ENCODE measurements at regions not wholly inside any gene's neighbourhood (a gene's known extent, or its start where the extent isn't known, plus 50 kb on each side); places are given as distances from the start of the nearest gene placed in this dataset.

- no peak for TF ChIP-seq EP300 (IDR thresholded peaks at IDR 0.05; ENCODE audit: low read depth)
- no peak for TF ChIP-seq POLR2A (IDR thresholded peaks at IDR 0.05)
- Histone ChIP-seq H3K36me3 (no peaks in the 10 kb centered on the region), H3K4me3 (no peak overlapping the region), H3K27ac (no peak overlapping the region), H3K4me1 (peaks cover 0 to 8% (median 3%) of the 10 kb centered on the region in 4 donors), H3K9me3 (no peaks in the 10 kb centered on the region), H3K27me3 (no peaks in the 10 kb centered on the region)
- no peak for DNase-seq
- in situ Hi-C loops (cut with MboI; ENCODE audit: low pct_ligation_motif_present in 1 of 4, low pct_unique_long_range_greater_than_20kb in 1 of 4, low sequenced_read_pairs in 3 of 4) (no loop called here), intact Hi-C loops (cut with DNase I; ENCODE audit: low total_unique reads) (no loop called here)
- WGBS, 2 donors (ENCODE audit: low coverage in 1 of 2), result 69 to 72% methylated on average over 3 to 5 of the region's 5 CpGs
Measured at GRCh38 chr10:110361800-110362456, 57.2 kb upstream of the SMNDC1 start.

- intact Hi-C loops (cut with DNase I; ENCODE audit: low total_unique reads) (no loop called here), in situ Hi-C loops (cut with MboI; ENCODE audit: low pct_ligation_motif_present in 1 of 4, low pct_unique_long_range_greater_than_20kb in 1 of 4, low sequenced_read_pairs in 3 of 4) (no loop called here)
- no peak for TF ChIP-seq CTCF (IDR thresholded peaks at IDR 0.05)
- TF ChIP-seq EP300 (IDR thresholded peaks at IDR 0.05; ENCODE audit: low read depth), result no peak
- TF ChIP-seq POLR2A (IDR thresholded peaks at IDR 0.05), result no peak
- TF ChIP-seq POLR2AphosphoS5 (IDR thresholded peaks at IDR 0.05), result no peak
- WGBS, 2 donors (ENCODE audit: low coverage in 1 of 2), result 56 to 59% methylated on average over 6 to 20 of the region's 20 CpGs
- peak; percentile 24 for DNase-seq
- Histone ChIP-seq H3K27me3 (no peaks in the 10 kb centered on the region), H3K27ac (no peak overlapping the region), H3K4me3 (no peak overlapping the region), H3K36me3 (no peaks in the 10 kb centered on the region), H3K4me1 (no peaks in the 10 kb centered on the region), H3K9me3 (no peaks in the 10 kb centered on the region)
Measured at GRCh38 chr10:110363572-110364411, 59.1 kb upstream of the SMNDC1 start.

GRCh38 chr10:110364531-110364937 is 59.8 kb upstream of the SMNDC1 start:
- in situ Hi-C loops (cut with MboI; ENCODE audit: low pct_ligation_motif_present in 1 of 4, low pct_unique_long_range_greater_than_20kb in 1 of 4, low sequenced_read_pairs in 3 of 4), result no loop called here
- Histone ChIP-seq H3K27me3 (no peaks in the 10 kb centered on the region), H3K9me3 (no peaks in the 10 kb centered on the region), H3K4me1 (no peaks in the 10 kb centered on the region), H3K4me3 (no peak overlapping the region), H3K36me3 (no peaks in the 10 kb centered on the region), H3K27ac (no peak overlapping the region)
- intact Hi-C loops (cut with DNase I; ENCODE audit: low total_unique reads), result no loop called here
- DNase-seq, result no peak
- TF ChIP-seq CTCF (IDR thresholded peaks at IDR 0.05) (no peak), POLR2A (IDR thresholded peaks at IDR 0.05) (no peak), POLR2AphosphoS5 (IDR thresholded peaks at IDR 0.05) (no peak), EP300 (IDR thresholded peaks at IDR 0.05; ENCODE audit: low read depth) (no peak)
- 76% methylated on average over 3 of the region's 3 CpGs; no CpG with 5 or more reads in 1 of the 2 donors for WGBS, 2 donors (ENCODE audit: low coverage in 1 of 2)

GRCh38 chr10:110365356-110366143 is 60.8 kb upstream of the SMNDC1 start:
- Histone ChIP-seq H3K27me3 (no peaks in the 10 kb centered on the region), H3K4me1 (no peaks in the 10 kb centered on the region), H3K4me3 (no peak overlapping the region), H3K9me3 (no peaks in the 10 kb centered on the region), H3K27ac (no peak overlapping the region), H3K36me3 (no peaks in the 10 kb centered on the region)
- 92% methylated on average over 9 of the region's 9 CpGs; no CpG with 5 or more reads in 1 of the 2 donors for WGBS, 2 donors (ENCODE audit: low coverage in 1 of 2)
- intact Hi-C loops (cut with DNase I; ENCODE audit: low total_unique reads), result no loop called here
- TF ChIP-seq CTCF (IDR thresholded peaks at IDR 0.05) (no peak), EP300 (IDR thresholded peaks at IDR 0.05; ENCODE audit: low read depth) (no peak), POLR2A (IDR thresholded peaks at IDR 0.05) (no peak), POLR2AphosphoS5 (IDR thresholded peaks at IDR 0.05) (no peak)
- in situ Hi-C loops (cut with MboI; ENCODE audit: low pct_ligation_motif_present in 1 of 4, low pct_unique_long_range_greater_than_20kb in 1 of 4, low sequenced_read_pairs in 3 of 4), result no loop called here
- no peak for DNase-seq
